Neutrophil (primary cell): ENCODE measurements at regions not wholly inside any gene's neighbourhood (a gene's known extent, or its start where the extent isn't known, plus 50 kb on each side); places are given as distances from the start of the nearest gene placed in this dataset.

Source experiments
- H3K27ac ChIP-seq: fragments of 200-600 bp; sonication (generic); 2 replicates; pipeline ENCODE4 v1.5.1; 2016; ENCODE audit warnings: mild to moderate bottlenecking, moderate library complexity
- H3K27me3 ChIP-seq: fragments of 200-600 bp; sonication (generic); 2 replicates; pipeline ENCODE4 v1.6.0; 2016; ENCODE audit warnings: mild to moderate bottlenecking
- H3K36me3 ChIP-seq: fragments of 200-600 bp; sonication (generic); 2 replicates; pipeline ENCODE4 v1.5.1; 2017
- H3K4me1 ChIP-seq, 2 experiments: fragments of 200-600 bp in 1 of 2; sonication (generic) in 1 of 2; 1 replicate in 1 of 2; 2 replicates in 1 of 2; pipeline versions ENCODE4 v1.5.1 to v1.6.1; 2013 to 2016; ENCODE audit warnings: low read depth in 1 of 2, low read length in 1 of 2, mild to moderate bottlenecking in 1 of 2, moderate library complexity in 1 of 2; ENCODE audit not compliant: control insufficient read depth in 1 of 2, insufficient read depth in 1 of 2
- H3K4me3 ChIP-seq, 2 experiments: fragments of 200-600 bp in 1 of 2; sonication (generic) in 1 of 2; 1 replicate in 1 of 2; 2 replicates in 1 of 2; pipeline ENCODE4 v1.5.1; 2013 to 2016; ENCODE audit warnings: low read depth in 1 of 2, low read length in 1 of 2, mild to moderate bottlenecking in 1 of 2, moderate library complexity in 1 of 2
- H3K9me3 ChIP-seq: fragments of 200-600 bp; sonication (generic); 2 replicates; pipeline ENCODE4 v1.5.1; 2016
- CTCF ChIP-seq: fragments of 200-600 bp; sonication (generic); IDR thresholded peaks from 2 replicates; pipeline ENCODE4 v1.5.1; 2016; ENCODE audit warnings: antibody characterized with exemption

GRCh38 chr4:120227554-120227953, 160.9 kb upstream of the MAD2L1 start:
- Histone ChIP-seq H3K27ac (no peak overlapping the region), H3K9me3 (no peaks in the 10 kb centered on the region), H3K36me3 (no peaks in the 10 kb centered on the region), H3K4me1 (peaks cover 0 to 3% of the 10 kb centered on the region in 2 experiments), H3K4me3 (no peak overlapping the region), H3K27me3 (no peaks in the 10 kb centered on the region)
- no peak for TF ChIP-seq CTCF

GRCh38 chr4:120225527-120225926, 158.9 kb upstream of the MAD2L1 start:
- TF ChIP-seq CTCF: no peak
- Histone ChIP-seq H3K36me3 (no peaks in the 10 kb centered on the region), H3K4me1 (peaks cover 0 to 3% of the 10 kb centered on the region in 2 experiments), H3K4me3 (no peak overlapping the region), H3K27ac (no peak overlapping the region), H3K27me3 (no peaks in the 10 kb centered on the region), H3K9me3 (no peaks in the 10 kb centered on the region)

- Histone ChIP-seq H3K4me3 (no peak overlapping the region), H3K36me3 (no peaks in the 10 kb centered on the region), H3K27ac (no peak overlapping the region), H3K9me3 (no peaks in the 10 kb centered on the region), H3K4me1 (no peaks in the 10 kb centered on the region), H3K27me3 (no peaks in the 10 kb centered on the region)
- no peak for TF ChIP-seq CTCF
These were observed 152.3 kb upstream of the MAD2L1 start for GRCh38 chr4:120218981-120219380.

GRCh38 chr4:120215350-120215749, 148.7 kb upstream of the MAD2L1 start:
- TF ChIP-seq CTCF: no peak
- no peak overlapping the region for H3K27ac ChIP-seq
- H3K27me3 ChIP-seq: no peaks in the 10 kb centered on the region
- H3K36me3 ChIP-seq: no peaks in the 10 kb centered on the region
- H3K9me3 ChIP-seq: no peaks in the 10 kb centered on the region
- H3K4me1 ChIP-seq: no peaks in the 10 kb centered on the region
- H3K4me3 ChIP-seq: no peak overlapping the region

GRCh38 chr4:120211408-120212015, 144.9 kb upstream of the MAD2L1 start:
- no peaks in the 10 kb centered on the region for H3K9me3 ChIP-seq

More at GRCh38 chr4:120211408-120212015, 144.9 kb upstream of the MAD2L1 start:
- H3K36me3 ChIP-seq: no peaks in the 10 kb centered on the region
- no peaks in the 10 kb centered on the region for H3K4me1 ChIP-seq
- no peak overlapping the region for H3K4me3 ChIP-seq
- no peak overlapping the region for H3K27ac ChIP-seq
- H3K27me3 ChIP-seq: no peaks in the 10 kb centered on the region
- TF ChIP-seq CTCF: no peak
